ENCODE measurements at regions not wholly inside any gene's neighbourhood (a gene's known extent, or its start where the extent isn't known, plus 50 kb on each side); places are given as distances from the start of the nearest gene placed in this dataset.

DNA sequence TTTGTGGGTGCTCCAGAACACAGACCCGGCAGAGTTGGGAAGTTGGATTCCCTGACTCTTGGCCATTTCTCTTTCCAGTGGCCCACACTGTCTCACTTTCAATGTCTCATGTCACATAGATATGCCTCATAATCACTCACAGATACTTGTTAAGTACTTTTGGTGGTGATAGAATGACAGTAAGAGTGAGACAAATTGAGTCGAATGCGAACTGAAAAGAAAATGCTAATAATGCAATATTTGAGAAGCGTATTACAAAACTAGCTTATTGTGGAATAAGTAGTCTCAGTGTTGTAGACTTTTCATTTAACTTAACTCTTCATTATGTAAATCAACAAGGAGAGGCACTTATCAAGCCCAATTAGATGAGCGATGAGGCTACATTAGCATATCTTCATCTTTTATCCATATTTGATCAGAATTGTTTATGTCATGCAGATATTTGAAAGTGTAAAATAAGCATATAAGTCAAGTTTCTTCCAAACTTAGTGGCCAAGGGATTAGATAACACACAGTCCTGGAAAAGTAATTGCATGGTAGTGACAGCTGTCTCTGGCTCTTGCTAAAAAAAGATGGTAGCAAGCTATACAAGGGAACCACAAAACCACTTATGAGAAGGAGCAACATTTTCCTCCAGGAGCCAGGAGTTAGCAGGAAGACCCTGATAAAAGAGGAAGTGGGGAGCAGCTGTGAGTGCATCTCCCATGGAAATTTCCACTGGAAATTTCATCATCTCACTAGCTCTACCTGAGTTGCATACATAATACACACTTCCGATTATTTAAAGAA lies 243.6 kb downstream of the ARRDC4 start:
- DNase-seq, result no peak

DNA sequence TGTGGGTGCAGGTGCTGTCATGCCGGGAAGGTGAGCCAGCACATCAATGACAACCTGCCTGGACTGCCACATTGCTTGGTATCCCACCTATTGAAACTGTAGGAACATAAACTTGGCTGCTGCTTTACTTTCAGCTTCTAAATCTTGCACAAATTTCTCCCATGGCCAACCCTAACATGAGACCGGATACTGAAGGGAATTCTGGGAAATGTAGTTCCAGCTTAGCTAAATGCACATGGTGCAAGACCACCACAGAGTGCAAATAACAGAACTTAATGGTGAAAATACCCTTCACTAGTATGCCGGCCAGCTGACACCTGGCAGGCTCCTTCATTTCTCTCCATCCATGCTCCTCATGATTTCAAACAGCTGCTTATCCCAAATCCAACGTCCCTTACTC lies 247.4 kb downstream of the ARRDC4 start:
- DNase-seq, result no peak

DNA sequence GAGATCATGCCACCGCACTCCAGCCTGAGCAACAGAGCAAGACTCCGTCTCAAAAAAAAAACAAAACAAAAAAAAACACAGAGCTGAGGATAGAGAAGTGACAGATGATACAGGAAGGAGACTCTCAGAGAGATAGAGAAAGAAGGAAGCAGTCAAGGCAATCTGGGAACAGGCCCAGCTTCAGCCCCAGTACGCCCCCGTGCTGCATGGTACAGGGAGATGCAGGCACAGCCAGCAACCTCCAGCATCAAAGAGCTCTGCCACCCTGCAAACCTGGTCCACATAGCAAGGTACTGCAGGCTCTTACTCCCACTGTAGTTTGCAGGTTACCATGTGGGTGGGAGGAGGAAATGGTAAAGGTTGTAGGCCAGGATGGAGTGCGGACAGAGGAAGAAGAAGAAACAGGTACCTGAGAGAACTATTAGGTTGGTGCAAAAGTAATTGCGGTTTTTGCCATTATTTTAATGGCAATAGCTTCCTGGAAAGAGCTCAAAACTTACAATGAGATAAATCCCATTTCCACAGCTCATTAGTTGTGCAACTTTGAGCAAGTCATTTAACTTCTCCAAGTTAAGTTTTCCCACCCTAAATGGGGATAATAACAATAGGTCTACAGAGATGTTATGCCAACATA lies 253.0 kb downstream of the ARRDC4 start:
- DNase-seq, result no peak

DNA sequence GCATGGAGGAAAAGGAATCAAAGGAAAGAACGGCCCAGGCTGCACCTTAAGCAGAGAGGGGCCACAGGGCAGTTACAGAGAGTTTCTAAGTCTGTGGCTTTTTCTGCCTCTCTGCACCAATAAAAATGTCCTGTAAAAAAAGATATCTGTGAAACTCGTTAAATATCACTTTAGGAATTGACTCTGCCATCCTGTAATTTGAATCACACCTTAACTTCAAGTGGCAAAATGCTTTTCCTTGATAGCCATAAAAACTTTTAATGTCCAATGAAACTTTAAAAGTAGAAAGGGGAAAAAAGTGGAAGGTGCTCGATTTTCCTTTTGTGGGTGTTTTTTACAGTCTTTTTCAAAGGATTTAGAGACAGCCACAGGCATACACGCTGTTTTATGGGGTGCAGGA lies 255.7 kb downstream of the ARRDC4 start:
- DNase-seq, result no peak

DNA sequence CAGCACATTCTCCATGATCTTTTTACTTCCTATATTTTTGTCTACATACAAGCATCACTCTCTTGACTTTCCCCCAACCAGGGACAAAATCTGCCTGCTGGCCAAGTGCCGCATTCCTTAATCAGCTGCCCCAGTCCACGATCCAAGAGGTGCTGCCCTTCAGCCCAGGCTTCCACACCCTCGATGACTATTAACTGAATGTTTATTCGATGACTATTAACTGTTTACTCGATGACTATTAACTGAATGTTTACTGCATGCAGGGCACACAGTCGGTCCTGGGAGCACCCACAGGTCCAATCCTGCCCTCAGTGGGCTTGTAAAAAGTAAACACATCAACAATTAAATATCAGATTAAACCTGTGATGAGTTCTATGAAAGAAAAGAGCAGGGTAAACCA lies 256.9 kb downstream of the ARRDC4 start:
- no peak for DNase-seq

DNA sequence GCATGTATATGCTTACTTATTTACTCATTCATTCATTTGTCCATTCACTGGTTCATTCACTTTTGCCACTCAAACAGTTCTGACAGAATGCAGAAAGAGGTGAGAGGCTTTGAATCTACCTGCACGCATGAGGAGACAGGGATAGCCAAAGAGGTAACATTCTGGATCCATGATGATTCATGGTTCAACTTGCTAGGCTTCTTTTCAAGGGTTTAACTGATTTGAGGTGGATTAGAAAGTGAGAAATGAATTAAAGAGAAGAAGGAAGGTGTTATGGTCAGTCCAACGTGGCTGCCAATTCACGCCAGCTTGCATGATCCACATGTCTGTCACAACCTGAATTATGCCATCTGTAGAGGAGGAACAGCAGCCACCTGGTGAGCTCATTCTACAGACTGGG lies 260.6 kb downstream of the ARRDC4 start:
- DNase-seq, result no peak

DNA sequence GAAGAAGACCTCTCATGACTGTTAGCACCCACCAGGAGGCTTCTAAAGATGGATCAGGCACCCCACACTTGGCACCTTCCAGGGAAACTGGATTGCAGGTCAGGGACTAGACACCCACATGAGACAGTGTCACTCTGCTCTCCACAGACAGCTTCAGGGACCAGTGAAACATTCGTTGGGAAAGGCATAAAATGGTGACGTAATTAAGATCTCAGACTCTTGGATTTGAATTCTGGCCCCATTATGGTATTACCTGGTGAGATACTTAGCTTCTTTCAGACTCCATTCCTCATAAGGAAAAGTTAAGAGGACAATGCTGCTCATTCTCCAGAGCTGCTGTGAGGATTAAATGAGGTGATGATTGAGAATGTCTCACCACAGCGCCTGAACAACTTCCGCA lies 261.1 kb downstream of the ARRDC4 start:
- no peak for DNase-seq

DNA sequence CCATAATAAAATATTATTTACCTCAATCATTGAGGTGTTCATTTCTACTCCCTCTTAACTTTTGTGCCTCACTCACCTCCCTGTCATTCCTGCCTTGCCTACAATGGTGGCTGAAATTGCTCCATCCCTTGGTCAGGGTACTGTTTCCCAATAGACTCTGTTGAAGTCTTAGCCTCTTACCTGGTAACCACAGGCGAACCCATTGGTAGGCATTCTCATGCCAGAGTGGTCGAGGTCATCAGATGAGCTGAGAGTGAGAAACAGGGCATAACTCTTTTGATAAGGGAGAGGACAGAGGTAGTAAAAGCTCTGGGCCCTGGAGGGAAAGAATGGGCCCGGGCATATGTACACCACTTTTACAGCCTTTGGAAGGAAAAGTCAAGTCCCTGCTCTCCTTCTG lies 265.6 kb downstream of the ARRDC4 start:
- no peak for DNase-seq

DNA sequence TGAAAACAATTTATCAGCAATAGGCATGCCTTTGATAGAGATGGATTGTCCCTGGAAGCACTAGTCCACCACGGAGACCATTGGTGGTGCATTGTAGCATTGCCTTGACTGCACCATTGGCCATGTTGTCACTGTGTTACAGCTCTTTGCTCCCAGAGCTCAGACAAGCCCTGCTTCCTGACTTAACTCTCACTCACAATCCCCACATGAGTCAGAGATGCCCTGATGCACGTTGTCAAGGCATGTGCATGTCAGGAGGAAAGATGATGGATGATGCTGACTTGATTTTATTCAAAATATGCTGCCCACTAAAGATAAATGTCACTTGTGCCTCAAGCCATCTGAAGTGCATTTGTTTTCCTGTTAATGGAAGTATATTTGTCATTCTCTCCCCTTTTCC lies 266.1 kb downstream of the ARRDC4 start:
- no peak for DNase-seq

DNA sequence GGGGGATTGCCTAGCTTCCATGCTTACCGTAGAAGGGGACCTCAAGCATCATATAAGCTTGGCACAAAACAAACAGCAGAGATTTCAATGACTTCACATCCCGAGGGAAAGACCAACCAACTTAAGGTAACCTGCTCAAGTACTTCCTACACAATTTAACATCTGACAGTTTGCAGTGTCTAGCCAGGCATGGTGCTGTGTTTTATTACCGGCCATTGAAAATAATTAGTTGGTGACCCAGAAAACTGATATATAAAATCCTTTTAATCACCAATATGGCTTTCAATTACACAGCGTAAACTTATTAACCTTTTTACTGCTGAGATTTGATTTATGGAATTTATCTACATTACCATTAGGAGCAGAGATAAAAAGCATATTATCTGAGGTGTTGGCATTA lies 268.3 kb downstream of the ARRDC4 start:
- DNase-seq, result no peak

DNA sequence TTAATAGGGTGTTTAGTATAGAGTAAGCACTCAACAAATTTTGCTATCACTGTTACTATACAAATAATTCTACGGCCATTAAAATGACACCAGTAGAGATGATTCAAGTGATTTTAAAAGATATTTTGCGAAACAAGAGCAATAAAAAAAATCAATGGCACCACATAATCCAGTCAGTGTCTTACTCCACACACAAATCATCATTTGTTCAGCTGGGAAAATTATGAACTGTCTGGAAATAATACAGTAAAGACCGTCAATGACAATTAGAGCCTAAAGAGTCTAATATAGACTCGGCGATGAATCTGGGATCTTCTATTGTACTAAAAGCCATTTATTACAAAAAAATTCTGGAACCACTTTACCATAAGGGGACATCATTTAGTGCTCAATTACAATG lies 270.5 kb downstream of the ARRDC4 start:
- no peak for DNase-seq

DNA sequence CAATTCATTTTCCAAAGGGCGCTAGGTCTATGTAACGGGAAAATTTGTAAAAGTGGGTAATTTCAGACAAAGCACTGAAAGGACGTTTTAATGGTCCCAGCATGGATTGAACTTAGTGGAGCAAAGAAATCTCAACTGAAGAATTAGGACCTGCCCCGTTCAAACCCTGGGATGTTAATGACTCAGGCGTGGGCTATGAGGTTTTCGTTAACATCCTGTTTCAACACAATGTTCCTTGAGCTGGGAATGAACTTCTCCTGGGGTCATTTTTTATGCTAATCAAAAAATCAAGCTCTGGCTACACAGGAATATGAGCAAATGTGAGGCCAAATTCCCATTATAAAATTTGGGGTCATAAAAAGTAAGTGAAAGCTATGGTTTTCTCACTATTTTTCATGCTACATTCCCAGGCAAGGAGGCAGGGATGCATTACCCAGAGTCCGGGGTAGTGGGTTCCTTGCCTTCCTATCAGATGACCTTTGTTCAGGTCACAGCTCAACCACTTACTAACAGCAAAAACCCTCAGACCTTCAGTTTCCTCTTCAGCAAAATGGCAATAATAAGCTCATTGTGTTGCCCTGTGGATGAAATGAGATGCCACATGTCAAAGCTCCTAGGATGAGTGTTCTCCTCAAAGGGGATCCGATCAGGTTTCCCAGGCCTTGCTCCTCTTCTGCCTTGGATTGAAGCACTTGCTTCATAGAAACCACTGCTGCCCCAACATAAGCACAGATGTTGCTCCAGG lies 271.4 kb downstream of the ARRDC4 start:
- DNase-seq, result no peak

DNA sequence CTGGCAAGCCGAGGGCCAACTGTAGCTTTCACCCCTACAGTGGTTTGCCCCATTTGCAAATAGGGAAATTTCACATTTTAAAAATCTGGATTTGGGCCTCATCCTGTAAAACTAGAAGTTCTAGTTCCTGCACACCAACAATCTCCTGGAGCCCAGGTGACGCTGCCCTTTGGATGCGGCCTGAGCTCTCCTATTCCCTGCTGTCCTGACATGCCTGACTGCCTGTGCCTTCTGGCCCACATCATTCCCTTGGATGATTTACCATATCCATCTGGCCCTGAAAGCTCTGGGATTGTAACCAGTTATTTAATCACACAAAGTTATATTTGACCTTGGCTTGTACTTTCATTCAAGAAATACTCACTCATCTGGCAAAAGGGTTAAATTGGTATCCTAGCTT lies 272.3 kb downstream of the ARRDC4 start:
- DNase-seq, result no peak

DNA sequence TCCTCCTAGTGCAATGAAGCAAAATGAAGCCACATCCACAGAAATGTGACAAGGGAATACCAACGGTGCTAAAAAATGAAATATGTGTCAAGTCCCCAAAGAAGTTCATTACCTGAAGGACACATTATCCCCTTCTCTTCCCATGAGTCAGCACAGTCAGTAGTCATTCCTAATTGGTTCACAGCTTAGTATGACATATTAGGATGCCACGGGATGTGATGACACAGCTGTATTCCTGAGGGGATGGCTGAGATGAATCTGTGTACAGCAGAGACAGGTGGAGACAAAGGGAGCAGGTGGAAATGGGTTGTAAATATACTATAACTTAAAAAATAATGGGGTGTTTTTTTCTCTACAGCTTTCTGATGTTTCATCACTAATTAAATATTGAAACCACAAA lies 273.4 kb downstream of the ARRDC4 start:
- DNase-seq, result no peak

DNA sequence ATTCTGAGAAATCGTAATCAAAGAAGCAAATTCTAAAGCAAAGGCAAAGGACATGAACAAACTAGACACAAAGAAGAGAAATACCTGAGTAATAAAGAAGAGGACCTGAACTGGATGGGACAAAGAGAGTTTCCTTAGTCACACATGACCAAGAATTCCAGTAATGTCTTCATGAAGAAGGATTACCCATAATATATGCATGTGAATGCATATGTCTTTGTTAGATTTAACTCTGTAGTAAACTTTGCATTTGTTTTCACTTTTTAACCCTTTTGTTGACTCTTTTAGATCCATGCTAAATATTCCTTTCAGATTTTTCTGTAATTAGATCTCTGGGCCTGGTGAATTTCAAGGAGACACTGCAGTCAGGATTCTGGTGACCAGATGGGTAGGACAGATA lies 279.8 kb downstream of the ARRDC4 start:
- no peak for DNase-seq

DNA sequence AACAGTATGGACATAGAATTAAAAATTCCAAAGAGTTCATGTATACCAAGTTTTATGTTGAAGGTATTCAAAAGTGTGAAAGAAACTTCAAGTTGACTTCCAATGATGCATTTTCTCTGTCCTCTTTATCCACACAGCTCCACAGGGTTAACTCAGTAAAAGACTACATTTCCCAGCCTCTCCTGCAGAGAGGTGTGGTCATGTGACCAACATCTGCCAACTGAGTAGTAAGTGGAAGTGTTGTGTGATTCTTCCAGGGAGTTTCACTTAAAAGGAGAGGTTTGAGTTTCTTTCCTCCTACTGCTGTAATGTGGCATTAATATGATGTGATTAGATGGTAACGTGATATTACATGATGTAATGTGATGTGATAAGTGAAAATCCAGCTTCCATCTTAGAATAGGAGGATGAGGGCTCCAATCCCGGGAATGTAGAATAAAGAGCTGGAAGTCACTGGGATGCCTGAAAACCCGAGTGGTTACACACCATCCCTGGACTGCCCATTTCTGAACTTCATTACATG lies 280.6 kb downstream of the ARRDC4 start:
- DNase-seq, result no peak

DNA sequence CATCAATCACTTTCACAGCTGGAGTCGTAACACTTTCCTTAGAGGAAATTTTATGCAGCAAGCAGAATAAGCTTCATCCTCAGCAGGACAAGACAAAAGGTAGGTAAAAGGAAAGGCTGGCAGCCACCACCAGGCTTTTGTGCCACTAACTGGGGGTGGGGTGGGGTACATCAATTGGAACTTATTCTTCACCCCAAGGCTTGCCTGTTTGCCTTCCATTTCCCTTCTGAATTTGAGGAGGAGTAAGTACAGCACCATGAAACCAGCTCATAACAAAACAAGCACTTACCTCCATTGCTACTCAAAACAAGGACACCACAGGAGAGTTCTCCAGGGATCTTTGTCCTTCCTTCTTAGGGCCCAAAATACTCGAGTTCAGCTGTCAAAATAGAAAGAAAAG lies 296.8 kb downstream of the ARRDC4 start:
- no peak for DNase-seq

DNA sequence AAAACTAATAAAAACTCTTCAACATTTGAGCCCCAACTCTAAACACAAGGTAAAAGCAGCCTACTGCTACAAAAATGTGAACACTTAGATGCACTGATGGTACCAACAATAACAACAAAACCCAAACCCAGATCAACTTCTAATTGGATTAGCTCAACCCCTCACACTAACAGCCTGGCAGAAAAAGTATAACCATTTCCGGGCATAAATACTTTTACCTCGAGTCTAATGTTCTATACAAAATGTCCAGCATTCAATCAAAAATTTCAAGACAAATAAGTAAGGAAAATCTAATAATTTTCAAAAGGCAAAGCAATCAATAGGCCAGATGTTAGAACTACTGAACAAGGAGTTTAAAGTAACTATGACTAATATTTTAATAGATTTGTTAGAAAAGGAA lies 303.3 kb downstream of the ARRDC4 start:
- DNase-seq, result no peak

DNA sequence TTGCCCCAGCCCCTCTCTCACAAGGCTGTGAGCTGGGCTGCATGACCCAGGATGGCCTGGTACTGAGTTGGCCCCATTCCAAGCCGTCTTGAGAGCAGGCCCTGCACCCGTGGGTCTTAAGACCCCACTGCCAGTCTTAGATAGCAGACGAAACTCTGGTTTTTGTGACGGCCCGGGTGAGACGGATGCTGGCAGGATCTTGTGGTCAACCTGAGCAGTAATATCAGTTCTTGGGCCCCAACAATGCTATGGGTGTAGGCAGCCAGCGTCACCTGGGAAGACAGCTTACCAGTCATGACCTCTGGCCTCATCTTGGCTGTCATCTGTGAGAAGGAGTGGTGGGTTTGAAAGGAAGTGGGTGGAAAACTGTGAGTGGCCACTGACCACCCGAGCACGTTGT lies 305.8 kb downstream of the ARRDC4 start:
- no peak for DNase-seq

DNA sequence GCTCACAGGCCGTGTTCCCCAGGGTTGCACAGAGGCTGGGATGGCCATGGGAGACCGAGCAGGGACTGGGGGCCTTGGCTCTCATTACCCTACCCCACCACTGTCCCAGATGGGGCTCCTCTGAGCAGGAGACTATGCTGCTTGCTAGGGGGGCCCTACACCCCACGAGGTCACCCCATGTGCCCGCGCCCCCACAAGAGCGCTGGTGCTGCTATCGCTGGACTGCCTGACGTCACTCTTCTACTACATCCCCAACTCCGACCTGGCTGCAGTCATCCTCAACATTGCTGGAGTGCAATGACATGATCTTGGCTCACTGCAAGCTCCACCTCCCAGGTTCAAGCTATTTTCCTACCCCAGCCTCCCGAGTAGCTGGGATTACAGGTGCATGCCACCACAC lies 307.7 kb downstream of the ARRDC4 start:
- no peak for DNase-seq

DNA sequence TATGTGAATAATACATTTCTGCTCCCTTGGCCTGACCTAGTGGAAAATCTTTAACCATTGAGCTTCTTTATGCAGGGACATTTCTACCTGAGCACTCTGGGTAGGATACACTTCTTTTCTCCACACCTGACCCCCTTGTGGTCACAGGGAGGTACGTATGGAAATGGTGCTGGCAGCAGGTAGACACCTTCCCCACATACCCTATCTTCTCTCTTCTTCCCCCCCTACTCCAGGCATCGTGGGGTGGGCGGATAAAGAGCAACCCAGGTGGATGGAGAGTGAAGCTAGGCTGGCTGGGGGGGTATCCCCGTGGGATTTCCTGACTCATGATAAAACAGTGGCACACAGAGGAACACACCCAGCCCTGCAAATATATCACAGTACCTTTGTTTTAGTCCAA lies 312.1 kb downstream of the ARRDC4 start:
- DNase-seq, result no peak

DNA sequence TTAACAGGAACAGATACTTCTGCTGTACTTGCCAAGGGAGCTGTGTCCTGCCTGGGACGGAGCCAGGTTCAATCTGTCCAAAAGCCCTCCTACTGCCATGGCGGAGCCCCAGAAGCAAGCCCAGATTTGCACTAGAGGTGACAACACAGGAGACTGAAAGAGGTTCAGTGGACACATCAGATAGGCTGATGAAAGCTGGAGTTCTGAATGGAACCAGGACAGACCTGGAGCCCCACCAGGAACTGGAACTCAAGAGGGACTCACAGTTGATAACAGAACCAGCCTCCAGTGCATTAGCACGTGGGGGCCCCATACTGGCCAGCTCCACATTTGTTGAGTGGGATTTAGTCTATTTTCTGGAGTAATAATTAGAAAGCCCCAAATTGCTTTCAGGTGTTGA lies 315.5 kb downstream of the ARRDC4 start:
- DNase-seq, result no peak

DNA sequence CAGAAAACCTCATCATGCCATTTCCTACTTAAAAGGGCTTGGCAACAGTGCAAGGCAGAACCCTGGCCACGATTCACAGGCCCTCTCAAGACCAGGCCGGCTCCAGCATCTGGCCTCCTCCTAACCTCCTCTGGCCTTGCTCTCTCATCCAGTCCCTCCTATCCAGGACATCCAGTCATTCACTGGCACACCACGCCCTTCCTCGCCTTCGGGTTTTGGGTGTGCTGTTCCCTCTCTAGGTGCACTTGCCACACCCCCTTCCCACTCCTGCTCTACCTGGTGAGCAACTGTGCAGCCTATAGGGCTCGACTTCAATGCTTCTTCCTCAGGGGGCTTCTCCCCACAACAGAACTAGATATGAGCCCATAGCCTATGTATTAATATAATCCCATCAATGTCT lies 317.1 kb downstream of the ARRDC4 start:
- DNase-seq, result no peak
